ENCODE measurements at regions not wholly inside any gene's neighbourhood (a gene's known extent, or its start where the extent isn't known, plus 50 kb on each side); places are given as distances from the start of the nearest gene placed in this dataset.

GRCh38 chr13:111573801-111574200 lies 253.4 kb downstream of the TEX29 start:
- H3K4me3 ChIP-seq, result no peak overlapping the region
- no peak overlapping the region for H3K27ac ChIP-seq
- H3K36me3 ChIP-seq, result no peaks in the 10 kb centered on the region
- ATAC-seq (no peak), DNase-seq (no peak)
- in situ Hi-C loops (cut with MboI; ENCODE audit: low sequenced_read_pairs in 4 of 4), result no loop called here
- TF ChIP-seq CTCF (IDR thresholded peaks at IDR 0.05 in 4 of 5, conservative IDR thresholded peaks at IDR 0.05 in 1 of 5), result no peak
- TF ChIP-seq POLR2A (IDR thresholded peaks at IDR 0.05), result no peak
- no peaks in the 10 kb centered on the region for H3K4me1 ChIP-seq
- intact Hi-C loops (cut with DNase I; ENCODE audit: low total_unique reads), result no loop called here
- no peaks in the 10 kb centered on the region for H3K27me3 ChIP-seq
- no peaks in the 10 kb centered on the region for H3K9me3 ChIP-seq

GRCh38 chr13:111575276-111575675 lies 254.8 kb downstream of the TEX29 start:
- Histone ChIP-seq H3K27ac (no peak overlapping the region), H3K36me3 (no peaks in the 10 kb centered on the region), H3K4me3 (no peak overlapping the region), H3K9me3 (no peaks in the 10 kb centered on the region), H3K27me3 (no peaks in the 10 kb centered on the region), H3K4me1 (no peaks in the 10 kb centered on the region)
- in situ Hi-C loops (cut with MboI; ENCODE audit: low sequenced_read_pairs in 4 of 4) (no loop called here), intact Hi-C loops (cut with DNase I; ENCODE audit: low total_unique reads) (no loop called here)
- DNase-seq (no peak), ATAC-seq (no peak)
- TF ChIP-seq CTCF (IDR thresholded peaks at IDR 0.05 in 4 of 5, conservative IDR thresholded peaks at IDR 0.05 in 1 of 5) (no peak), POLR2A (IDR thresholded peaks at IDR 0.05) (no peak)

- TF ChIP-seq POLR2A (IDR thresholded peaks at IDR 0.05), result no peak
- no peak for TF ChIP-seq CTCF (IDR thresholded peaks at IDR 0.05 in 4 of 5, conservative IDR thresholded peaks at IDR 0.05 in 1 of 5)
- Histone ChIP-seq H3K4me1 (no peaks in the 10 kb centered on the region), H3K27ac (no peak overlapping the region), H3K4me3 (no peak overlapping the region), H3K27me3 (no peaks in the 10 kb centered on the region), H3K36me3 (no peaks in the 10 kb centered on the region), H3K9me3 (no peaks in the 10 kb centered on the region)
- intact Hi-C loops (cut with DNase I; ENCODE audit: low total_unique reads), result no loop called here
- in situ Hi-C loops (cut with MboI; ENCODE audit: low sequenced_read_pairs in 4 of 4), result no loop called here
- ATAC-seq (no peak), DNase-seq (no peak)
These were observed 255.3 kb downstream of the TEX29 start for GRCh38 chr13:111575719-111576118.

- intact Hi-C loops (cut with DNase I; ENCODE audit: low total_unique reads), result no loop called here
- DNase-seq (no peak), ATAC-seq (no peak)
- no peaks in the 10 kb centered on the region for H3K27me3 ChIP-seq
- H3K9me3 ChIP-seq, result no peaks in the 10 kb centered on the region
- H3K4me1 ChIP-seq, result no peaks in the 10 kb centered on the region
- in situ Hi-C loops (cut with MboI; ENCODE audit: low sequenced_read_pairs in 4 of 4), result no loop called here
- no peak overlapping the region for H3K4me3 ChIP-seq
- H3K36me3 ChIP-seq, result no peaks in the 10 kb centered on the region
- TF ChIP-seq CTCF (IDR thresholded peaks at IDR 0.05 in 4 of 5, conservative IDR thresholded peaks at IDR 0.05 in 1 of 5) (no peak), POLR2A (IDR thresholded peaks at IDR 0.05) (no peak)
- no peak overlapping the region for H3K27ac ChIP-seq
These were observed 256.9 kb downstream of the TEX29 start for GRCh38 chr13:111577208-111577828.
